HG03469 (cell line): ENCODE measurements at regions not wholly inside any gene's neighbourhood (a gene's known extent, or its start where the extent isn't known, plus 50 kb on each side); places are given as distances from the start of the nearest gene placed in this dataset.
"Not testable (repeated sequence)": the region's sequence is repeated elsewhere in the genome, so short reads cannot be mapped to it uniquely, and the experiment has no call there.

Source experiments
- ATAC-seq: cut with Tn5 transposase; IDR thresholded peaks from one replicate; pipeline ENCODE4 v1.9.1; 2021; ENCODE audit warnings: mild to moderate bottlenecking, moderate library complexity, moderate number of reproducible peaks; ENCODE audit not compliant: unreplicated experiment

DNA sequence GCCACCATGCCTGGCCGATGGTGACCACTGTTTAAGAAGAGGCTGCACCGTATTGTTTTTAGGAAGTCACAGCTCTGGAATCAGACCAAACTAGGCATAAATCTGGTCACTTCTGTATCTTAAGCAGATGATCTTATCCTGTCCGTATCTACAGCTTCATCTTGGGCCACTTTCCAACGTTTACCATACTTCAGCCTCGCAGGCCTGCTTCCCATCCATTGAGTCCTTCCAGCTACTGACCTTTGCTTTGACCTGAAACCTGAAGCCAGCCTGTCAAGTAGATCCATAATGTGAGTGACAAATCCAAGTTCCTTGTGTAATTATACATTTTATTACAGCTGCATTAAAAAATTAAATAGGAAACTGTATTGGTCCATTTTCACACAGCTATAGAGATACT, 1033.0 kb downstream of the CDH11 start:
- ATAC-seq = no peak

DNA sequence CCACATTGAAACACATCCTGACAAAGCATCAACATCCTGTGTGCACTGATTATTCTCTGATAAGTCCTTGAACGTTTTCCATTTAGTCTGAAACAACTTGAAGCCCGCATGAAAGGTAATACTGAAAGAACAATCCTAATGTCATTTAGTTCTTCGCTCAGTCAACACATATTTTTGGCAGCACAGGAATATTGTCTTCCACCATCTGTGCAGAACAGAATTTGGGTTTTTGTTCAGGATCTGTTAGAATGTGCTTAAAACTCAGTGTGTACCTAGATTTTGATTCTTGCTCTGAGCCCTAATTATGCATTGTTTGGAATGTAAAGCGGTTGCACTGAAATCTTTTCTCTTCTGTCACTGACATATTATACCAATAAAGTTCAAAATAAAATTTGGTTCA, 1036.6 kb downstream of the CDH11 start:
- no peak for ATAC-seq

DNA sequence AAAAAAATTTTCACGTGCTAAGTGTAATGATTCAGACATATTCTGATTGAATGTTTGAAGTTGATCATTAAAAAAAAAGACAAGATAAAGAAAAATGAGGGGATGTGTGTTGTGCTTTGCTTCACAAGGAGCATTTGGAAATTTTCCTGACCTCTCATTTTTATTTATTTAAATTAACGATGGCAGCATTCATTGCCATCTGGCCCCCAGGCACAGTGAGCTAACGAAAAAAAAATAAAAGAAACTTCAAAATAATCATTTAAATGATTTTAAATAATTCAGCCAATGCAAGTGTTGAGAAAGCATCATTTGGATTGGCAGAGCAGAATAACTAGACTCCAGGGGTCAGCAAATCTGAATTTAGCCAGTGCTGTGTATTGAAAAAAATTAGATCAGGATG, 1037.2 kb downstream of the CDH11 start:
- ATAC-seq = no peak

DNA sequence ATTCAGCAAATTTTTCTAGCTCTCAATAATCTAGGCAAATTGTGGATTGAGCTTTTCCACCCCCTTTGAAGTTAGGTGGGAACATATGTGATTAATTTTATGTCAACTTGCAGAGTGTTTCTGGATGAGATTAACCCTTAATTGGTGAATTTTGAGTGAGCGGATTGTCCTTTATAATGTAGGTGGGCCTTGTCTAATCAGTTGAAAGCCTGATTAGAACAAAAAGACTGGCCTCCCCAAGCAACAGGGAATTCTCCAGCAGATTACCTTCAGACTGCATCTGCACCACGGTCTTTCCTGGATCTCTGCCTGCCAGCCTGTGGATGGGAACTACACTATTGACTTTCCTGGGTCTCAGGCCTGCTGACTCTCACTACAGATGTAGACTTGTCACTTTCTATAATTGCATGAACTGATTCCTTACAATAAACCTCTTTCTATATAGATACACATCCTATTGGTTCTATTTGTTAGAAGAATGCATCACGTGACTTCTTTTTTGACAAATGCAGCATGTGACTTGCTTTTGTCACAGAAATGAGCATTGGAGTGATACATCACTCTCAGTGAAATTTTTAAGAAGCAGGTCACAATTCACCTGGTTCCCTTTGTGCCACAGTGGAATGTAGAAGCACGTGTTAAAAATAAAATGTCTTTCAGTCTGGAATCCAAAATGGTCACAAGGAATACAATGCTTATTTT, 1038.3 kb downstream of the CDH11 start:
- ATAC-seq = no peak

DNA sequence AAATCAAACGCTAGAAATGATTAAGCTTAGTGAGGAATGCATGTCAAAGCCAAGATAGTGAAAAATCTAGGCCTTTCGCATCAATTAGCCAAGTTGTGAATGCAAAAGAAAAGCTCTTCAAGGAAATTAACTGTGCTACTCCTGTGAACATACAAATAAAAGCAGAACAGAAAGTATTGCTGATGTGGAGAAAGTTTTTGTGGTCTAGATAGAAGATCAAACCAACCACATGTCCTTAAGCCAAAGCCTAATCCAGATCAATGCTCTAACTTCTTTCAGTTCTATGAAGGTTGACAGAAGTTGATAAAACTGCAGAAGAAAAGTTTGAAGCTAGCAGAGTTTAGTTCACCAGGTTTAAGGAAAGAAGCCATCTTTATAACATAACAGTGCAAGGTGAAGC, 1044.6 kb downstream of the CDH11 start:
- no peak for ATAC-seq

DNA sequence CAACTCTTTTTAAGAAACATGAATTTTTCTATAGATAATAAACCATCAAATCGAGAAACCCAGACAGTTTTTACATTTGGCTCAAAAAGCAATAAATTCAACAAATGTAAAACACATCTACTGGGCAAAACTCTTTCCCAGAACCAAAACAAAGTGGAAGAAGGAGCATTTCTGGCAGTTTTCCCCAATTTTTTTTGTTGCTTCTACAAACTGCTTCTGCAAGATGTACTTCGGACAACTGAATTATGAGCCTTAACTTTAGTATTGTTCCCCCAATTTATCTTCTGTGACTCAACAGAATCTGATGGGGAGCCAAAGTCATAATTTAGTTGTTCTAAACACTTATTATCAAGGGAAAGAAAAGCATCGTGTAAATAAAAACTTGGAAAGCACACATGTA, 1047.2 kb downstream of the CDH11 start:
- ATAC-seq = no peak

DNA sequence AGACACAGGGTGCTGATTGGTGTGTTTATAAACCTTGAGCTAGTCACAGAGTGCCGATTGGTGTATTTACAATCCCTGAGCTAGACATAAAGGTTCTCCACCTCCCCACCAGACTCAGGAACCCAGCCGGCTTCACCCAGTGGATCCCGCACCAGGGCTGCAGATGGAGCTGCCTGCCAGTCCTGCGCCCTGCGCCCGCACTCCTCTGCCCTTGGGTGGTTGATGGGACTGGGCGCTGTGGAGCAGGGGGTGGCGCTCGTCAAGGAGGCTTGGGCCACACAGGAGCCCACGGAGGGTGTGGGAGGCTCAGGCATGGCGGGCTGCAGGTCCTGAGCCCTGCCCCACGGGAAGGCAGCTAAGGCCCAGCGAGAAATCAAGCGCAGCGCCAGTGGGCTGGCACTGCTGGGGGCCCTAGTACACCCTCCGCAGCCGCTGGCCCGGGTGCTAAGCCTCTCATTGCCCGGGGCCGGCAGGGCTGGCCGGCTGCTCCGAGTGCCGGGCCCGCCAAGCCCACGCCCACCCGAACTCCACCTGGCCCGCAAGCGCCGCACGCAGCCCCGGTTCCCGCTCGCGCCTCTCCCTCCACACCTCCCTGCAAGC, 1049.6 kb downstream of the CDH11 start:
- ATAC-seq = not testable (repeated sequence)

DNA sequence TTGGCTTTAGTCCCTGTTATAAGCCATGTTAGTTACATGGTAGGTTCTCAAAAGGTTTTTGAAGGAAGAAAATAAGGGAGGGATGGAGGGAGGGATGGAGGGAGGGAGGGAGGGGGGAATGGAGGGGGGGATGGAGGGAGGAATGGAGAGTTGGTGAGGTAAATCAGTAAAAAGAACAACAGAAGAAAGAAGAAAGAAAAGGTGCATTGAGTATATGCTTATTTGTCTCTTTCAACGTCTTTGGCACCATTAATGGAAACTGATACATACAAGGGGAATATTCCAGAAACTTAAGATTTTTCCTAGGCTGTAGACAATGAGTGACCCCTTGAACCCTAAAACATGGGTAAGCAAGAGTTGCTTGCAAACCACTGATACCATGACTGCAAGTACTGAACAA, 1056.3 kb downstream of the CDH11 start:
- no peak for ATAC-seq

DNA sequence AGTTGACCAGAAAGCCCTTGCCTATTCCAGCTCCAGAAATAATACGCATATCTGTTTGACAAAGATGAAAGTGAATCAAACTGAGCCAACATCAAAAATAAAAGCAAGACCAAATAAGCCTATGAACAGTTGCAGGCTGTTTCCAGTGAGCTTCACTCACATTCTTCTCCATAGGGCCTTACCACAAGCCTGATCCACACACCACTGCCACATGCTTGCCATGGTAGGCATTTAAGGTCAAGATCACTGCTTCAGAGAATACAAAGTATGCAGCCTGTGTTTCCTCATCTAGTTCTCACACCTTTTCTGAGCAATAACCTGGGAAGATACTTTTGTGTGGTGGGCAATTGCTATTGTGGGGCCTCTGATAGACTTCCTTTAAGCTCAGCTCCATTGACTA, 1060.2 kb downstream of the CDH11 start:
- ATAC-seq = no peak

DNA sequence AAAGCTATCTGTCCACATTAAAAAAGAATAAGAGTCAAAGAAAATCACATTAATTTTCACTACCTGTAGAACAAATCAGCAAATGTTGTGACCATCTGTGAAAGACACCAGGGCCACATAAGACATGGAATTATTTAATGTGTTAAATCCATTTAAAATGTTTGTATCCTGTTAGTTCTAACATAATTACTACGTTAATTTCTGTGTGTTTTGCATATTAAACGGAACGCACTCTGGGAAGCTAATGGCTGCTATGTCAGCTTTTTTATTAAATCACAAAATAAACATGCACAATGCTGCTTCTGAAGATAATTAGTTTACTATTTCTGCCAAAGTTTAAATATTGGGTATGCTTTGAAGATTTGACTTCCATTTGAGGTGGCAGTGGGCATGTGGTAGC, 1061.2 kb downstream of the CDH11 start:
- no peak for ATAC-seq

DNA sequence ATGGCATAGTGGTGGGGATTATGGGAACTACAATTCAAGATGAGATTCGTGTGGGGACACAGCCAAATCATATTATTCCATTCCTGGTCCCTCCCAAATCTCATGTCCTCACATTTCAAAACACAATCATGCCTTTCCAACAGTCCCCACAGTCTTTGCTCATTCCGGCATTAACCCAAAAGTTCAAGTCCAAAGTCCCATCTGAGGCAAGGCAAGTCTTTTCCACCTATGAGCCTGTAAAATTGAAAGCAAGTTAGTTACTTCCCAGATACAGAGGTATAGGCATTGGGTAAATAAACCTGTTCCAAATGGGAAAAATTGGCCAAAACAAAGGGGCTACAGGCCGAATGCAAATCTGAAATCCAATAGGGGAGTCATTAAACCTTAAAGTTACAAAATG, 1063.2 kb downstream of the CDH11 start:
- no peak for ATAC-seq

DNA sequence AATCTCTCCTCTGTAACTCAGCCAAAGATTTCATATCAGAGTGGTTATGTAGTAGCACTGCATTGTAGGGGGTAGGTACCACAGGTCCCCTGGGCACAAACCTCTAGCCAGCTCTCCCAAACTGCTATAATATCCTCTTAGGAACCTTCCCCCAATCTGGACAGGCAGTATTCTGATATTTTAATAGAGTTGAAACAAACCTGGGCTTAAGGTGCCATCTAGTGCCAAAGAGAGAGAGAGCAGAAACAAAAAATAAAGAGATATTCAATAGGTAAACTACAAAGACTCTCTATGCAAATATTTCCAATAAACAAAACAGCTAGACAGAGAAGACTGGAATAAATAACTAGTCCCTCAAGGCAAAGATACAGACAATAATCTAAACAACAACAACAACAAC, 1070.0 kb downstream of the CDH11 start:
- no peak for ATAC-seq

DNA sequence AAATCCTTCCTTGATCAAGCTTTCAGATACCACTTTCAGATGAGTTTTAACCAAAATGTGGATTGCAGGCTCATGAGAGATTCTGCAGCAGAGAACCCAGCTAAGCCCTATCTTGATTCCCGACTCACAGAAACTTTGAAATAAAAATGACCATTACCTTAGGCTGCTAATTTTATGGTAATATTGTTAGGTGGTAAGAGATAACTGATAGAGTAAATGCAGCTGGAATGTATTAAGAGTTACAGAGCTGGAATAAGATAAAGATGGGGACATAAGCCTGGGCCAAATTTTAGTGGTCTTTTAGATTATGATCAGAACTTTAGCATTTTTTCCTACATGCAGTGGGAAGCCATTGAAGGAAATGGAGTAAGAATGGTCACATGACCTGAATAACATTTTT, 1074.0 kb downstream of the CDH11 start:
- no peak for ATAC-seq

DNA sequence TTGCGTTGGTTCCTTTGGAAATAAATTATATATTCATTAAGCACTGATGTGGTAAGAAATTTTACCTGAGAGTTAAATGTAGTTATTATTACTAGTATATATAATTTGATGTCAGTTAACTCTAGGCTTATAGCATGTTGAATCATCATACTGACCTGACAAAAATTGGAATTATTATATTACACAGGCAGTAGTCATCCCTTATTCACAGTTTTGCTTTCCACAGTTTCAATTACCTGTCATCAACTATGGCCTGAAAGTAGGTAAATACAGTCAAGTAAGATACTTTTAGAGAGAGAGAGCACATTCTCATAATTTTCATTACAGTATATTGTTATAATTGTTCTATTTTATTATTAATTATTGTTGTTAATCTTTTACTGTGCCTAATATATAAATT, 1074.7 kb downstream of the CDH11 start:
- no peak for ATAC-seq

DNA sequence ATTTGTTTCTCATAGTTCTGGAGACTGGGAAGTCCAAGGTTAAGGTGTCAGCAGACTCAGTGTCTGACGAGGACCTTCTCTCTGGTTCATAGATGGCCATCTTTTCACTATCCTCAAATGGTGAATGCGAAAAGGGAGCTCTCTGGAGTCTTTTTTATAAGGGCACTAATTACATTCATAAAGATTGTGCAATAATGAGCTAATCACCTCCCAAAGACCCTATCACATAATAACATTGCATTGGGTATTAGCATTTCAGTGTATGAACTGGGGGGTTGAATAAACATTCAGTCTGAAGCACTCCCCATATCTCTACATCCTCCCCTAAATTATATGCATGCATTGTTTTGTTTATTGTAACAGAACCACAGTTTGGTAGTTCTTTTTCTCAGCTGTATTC, 1086.5 kb downstream of the CDH11 start:
- no peak for ATAC-seq

DNA sequence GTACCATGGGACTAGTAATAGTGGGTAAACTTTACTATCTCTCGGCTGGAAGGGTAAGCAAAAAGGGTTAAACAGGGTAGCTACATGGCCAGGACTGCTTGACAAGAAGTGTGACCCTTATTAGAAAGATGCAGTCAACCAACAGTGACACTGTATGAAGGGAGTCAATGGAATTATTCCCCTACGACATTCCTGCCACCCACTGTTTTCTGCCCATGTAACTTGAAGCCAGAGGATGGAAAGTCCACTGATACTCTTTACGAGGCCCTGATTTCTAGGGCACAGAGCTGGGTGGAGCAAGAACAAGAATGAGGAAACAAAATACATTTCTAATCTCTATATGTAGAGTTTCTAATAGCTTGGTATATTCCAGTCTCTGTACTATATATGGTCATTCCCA, 1102.5 kb downstream of the CDH11 start:
- ATAC-seq = no peak

DNA sequence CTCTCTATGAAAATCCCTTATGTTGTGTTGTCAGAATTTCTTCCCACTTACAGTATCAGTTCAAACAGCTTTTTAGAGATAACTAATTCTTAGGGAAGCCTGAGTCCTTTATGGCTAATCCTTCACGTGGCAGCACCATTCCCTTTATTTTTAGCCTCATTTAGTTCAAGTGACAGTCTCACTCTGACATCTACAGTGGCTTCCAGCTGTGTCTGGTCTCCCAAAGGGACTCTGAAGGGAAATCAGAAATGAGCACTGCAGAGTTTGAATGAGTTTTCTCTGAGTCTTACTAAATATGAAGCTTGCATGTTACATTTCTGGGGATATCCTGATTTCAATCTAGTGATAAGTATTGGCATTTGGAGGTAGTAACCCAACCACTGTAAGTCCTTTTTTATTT, 1104.1 kb downstream of the CDH11 start:
- no peak for ATAC-seq

DNA sequence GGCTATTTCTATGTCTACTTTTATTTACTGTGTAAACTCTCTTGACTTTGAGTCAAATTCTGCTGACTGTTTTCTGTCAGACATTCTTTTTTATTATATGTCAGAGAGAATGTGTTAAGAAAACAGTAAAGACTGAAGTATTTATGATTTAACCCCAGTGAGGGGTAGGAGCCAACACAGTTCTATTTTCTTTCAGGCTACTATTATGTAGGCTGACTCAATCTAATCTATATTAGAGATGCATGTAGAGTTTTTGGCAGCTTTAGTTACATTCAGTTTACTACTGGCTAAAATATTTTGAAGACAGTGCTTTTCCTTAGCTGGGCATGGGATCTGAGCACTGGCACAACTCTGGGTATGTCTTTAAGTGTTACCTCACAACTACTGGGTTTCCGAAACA, 1108.0 kb downstream of the CDH11 start:
- no peak for ATAC-seq

DNA sequence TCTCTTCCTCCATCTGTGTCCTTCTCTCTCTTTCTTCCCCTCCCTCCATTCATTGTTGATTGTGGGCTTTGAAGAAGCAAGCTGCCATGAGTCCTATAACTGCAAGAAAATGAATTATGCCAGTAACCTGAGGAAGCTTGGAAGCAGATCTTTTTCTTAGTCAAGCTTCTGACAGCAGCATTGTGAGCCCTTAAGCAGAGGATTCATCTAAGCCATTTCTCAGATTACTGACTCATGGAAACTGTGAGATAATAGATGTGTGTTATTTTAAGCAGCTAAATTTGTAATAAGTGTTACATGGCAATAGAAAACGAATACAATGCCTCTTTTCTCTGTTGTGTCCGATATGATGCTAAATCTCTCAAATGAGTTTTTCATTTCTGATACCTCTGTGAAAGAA, 1109.7 kb downstream of the CDH11 start:
- no peak for ATAC-seq

DNA sequence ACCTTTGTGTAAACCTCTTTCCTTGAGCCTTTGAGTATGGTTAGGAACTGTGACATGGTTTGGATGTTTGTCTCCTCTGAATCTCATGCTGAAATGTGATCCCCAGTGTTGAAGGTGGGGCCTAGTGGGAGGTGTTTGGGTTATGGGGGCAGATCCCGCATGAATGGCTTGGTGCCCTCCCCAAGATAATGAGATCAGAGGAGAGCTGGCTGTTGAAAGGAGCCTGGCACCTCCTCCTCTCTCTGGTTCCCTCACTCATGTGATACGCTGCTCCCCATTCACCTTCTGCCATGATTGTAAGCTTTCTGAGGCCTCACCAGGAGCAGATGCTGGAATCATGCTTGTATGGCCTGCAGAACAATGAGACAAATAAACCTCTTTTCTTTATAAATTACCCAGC, 1110.2 kb downstream of the CDH11 start:
- no peak for ATAC-seq

DNA sequence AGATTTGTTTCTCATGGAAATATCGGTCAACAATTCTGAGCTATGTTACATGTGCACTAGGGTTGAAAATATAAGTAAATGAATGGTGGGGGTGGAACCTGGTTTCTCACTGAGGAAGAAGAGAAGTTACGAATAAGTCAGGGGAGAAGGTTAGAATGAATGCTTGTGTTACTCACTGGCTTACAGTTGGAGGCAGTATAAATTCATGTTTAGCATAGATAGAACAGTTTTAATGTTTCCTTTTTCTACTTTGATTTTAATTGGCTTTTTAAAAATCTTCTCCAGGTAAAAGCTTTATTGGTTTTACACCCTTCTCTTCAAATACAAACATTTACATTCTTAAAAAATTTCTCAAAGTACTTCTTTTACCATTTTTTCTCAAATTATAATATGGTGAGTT, 1113.7 kb downstream of the CDH11 start:
- ATAC-seq = no peak

DNA sequence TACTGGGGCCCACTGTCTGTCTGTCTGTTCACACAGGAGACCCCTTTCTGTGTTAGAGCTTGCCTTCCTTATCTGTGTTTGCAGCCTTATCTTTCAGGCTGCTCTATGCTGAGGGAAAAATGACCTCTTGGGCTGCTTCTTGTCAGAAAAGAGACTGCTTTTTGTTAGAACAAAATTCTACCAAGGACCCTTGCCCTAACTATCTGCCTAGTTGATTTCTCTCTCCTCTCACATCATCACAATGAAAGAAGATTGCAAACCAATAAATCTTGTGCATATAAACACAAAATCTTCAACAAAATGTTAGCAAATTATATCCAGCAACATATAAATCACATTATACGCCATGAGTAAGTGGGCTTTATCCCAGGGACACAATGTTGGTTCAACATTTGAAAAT, 1117.7 kb downstream of the CDH11 start:
- ATAC-seq = no peak

DNA sequence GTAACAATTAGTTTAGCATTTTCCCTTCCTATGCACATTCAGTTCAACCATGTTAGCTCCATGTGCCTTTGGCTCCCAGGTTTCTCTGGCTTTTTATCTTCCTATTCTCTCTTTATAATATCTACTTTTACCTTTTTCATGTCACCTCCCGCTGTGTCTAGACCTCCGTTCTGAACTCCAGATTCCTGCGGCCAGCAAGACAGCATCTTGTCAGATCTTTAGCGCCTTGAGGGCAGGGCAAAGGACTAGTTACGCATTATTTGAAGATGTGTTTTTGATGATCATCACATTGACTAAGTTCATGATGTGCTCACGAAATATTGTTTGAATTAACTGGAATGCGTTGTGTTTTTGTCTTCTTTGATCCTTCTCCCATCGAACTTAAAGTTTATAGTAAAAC, 1126.8 kb downstream of the CDH11 start:
- no peak for ATAC-seq
